ENCODE measurements at regions not wholly inside any gene's neighbourhood (a gene's known extent, or its start where the extent isn't known, plus 50 kb on each side); places are given as distances from the start of the nearest gene placed in this dataset.

- no peak for DNase-seq (ENCODE audit: low read depth)
These were observed 123.1 kb downstream of the RPS12 start for GRCh38 chr6:132937466-132937906.

- no peak for DNase-seq (ENCODE audit: low read depth)
These were observed 134.5 kb downstream of the RPS12 start for GRCh38 chr6:132948889-132949288.

GRCh38 chr6:132950566-132950965, 136.2 kb downstream of the RPS12 start:
- DNase-seq (ENCODE audit: low read depth), result no peak

- DNase-seq (ENCODE audit: low read depth), result no peak
These were observed 137.9 kb downstream of the RPS12 start for GRCh38 chr6:132952031-132952867.

- no peak for DNase-seq (ENCODE audit: low read depth)
These were observed 138.6 kb downstream of the RPS12 start for GRCh38 chr6:132952986-132953385.

- DNase-seq (ENCODE audit: low read depth), result no peak
These were observed 139.9 kb downstream of the RPS12 start for GRCh38 chr6:132954222-132954621.

GRCh38 chr6:132954936-132955335, 140.6 kb downstream of the RPS12 start:
- DNase-seq (ENCODE audit: low read depth), result no peak

- DNase-seq (ENCODE audit: low read depth), result no peak
These were observed 145.4 kb downstream of the RPS12 start for GRCh38 chr6:132959639-132960326.

GRCh38 chr6:132960720-132961119, 146.4 kb downstream of the RPS12 start:
- no peak for DNase-seq (ENCODE audit: low read depth)

GRCh38 chr6:132961122-132961521, 146.8 kb downstream of the RPS12 start:
- DNase-seq (ENCODE audit: low read depth), result no peak

- no peak for DNase-seq (ENCODE audit: low read depth)
These were observed 147.2 kb downstream of the RPS12 start for GRCh38 chr6:132961610-132962009.

GRCh38 chr6:132962936-132963868, 148.8 kb downstream of the RPS12 start:
- peak; percentile 27 for DNase-seq (ENCODE audit: low read depth)

- DNase-seq (ENCODE audit: low read depth), result no peak
These were observed 149.9 kb downstream of the RPS12 start for GRCh38 chr6:132964101-132964867.

GRCh38 chr6:132964868-132965382, 150.6 kb downstream of the RPS12 start:
- DNase-seq (ENCODE audit: low read depth), result no peak

GRCh38 chr6:132967871-132968270, 153.5 kb downstream of the RPS12 start:
- no peak for DNase-seq (ENCODE audit: low read depth)

GRCh38 chr6:132968419-132968950, 154.1 kb downstream of the RPS12 start:
- no peak for DNase-seq (ENCODE audit: low read depth)

- no peak for DNase-seq (ENCODE audit: low read depth)
These were observed 154.8 kb downstream of the RPS12 start for GRCh38 chr6:132969196-132969595.

- no peak for DNase-seq (ENCODE audit: low read depth)
These were observed 157.3 kb downstream of the RPS12 start for GRCh38 chr6:132971676-132972075.

GRCh38 chr6:132972254-132972653, 157.9 kb downstream of the RPS12 start:
- no peak for DNase-seq (ENCODE audit: low read depth)

GRCh38 chr6:132972971-132973370, 158.6 kb downstream of the RPS12 start:
- DNase-seq (ENCODE audit: low read depth), result no peak

- DNase-seq (ENCODE audit: low read depth), result no peak
These were observed 159.2 kb downstream of the RPS12 start for GRCh38 chr6:132973514-132973993.

Measured in stimulated activated CD8-positive, alpha-beta memory T cell treated with anti-CD3 and anti-CD28 coated beads, Interleukin-4, amount 100 ng/mL, for 24 hours (primary cell).